Neural progenitor cell (in vitro differentiated cells): ENCODE measurements at regions not wholly inside any gene's neighbourhood (a gene's known extent, or its start where the extent isn't known, plus 50 kb on each side); places are given as distances from the start of the nearest gene placed in this dataset.

Source experiments
- DNase-seq: peaks from one replicate; pipeline ENCODE4 v3.0.0-alpha.2; 2016; ENCODE audit warnings: low spot score
- H2AFZ ChIP-seq: fragments of 200-600 bp; sonication (generic); replicated peaks from 2 replicates; pipeline ENCODE4 v1.6.1; 2016; ENCODE audit warnings: antibody characterized with exemption
- H3F3A ChIP-seq: fragments of 200-600 bp; sonication (generic); 2 replicates; pipeline ENCODE4 v1.6.1; 2016; ENCODE audit warnings: antibody characterized with exemption, low read depth
- H3K27ac ChIP-seq: fragments of 200-600 bp; sonication (generic); 2 replicates; pipeline ENCODE4 v1.5.1; 2016; ENCODE audit warnings: mild to moderate bottlenecking
- H3K27me3 ChIP-seq: fragments of 200-600 bp; sonication (generic); 2 replicates; pipeline ENCODE4 v1.6.1; 2016; ENCODE audit warnings: mild to moderate bottlenecking, moderate library complexity
- H3K36me3 ChIP-seq: fragments of 200-600 bp; sonication (generic); 2 replicates; pipeline ENCODE4 v1.5.1; 2016
- H3K4me1 ChIP-seq: fragments of 200-600 bp; sonication (generic); 2 replicates; pipeline ENCODE4 v1.6.1; 2016; ENCODE audit warnings: mixed run types
- H3K4me2 ChIP-seq: fragments of 200-600 bp; sonication (generic); 2 replicates; pipeline ENCODE4 v1.6.1; 2016
- H3K4me3 ChIP-seq: fragments of 200-600 bp; sonication (generic); 2 replicates; pipeline ENCODE4 v1.5.1; 2016
- H3K79me2 ChIP-seq: fragments of 200-600 bp; sonication (generic); 2 replicates; pipeline ENCODE4 v1.6.1; 2016; ENCODE audit warnings: low read depth
- H3K9ac ChIP-seq: fragments of 200-600 bp; sonication (generic); 2 replicates; pipeline ENCODE4 v1.6.1; 2016
- H3K9me3 ChIP-seq: fragments of 200-600 bp; sonication (generic); 2 replicates; pipeline ENCODE4 v1.5.1; 2016; ENCODE audit warnings: low read depth
- H4K20me1 ChIP-seq: fragments of 200-600 bp; sonication (generic); 2 replicates; pipeline ENCODE4 v1.6.1; 2016; ENCODE audit warnings: low read depth
- H3K27ac Mint-ChIP-seq: 3 replicates; pipeline ENCODE4 v1.8.0; 2021; ENCODE audit warnings: mixed read lengths
- H3K27me3 Mint-ChIP-seq: 2 replicates; pipeline ENCODE4 v1.8.0; 2022; ENCODE audit warnings: low read depth, mild to moderate bottlenecking, inconsistent platforms, moderate library complexity, mixed read lengths; ENCODE audit not compliant: insufficient read depth
- H3K36me3 Mint-ChIP-seq: 3 replicates; pipeline ENCODE4 v1.8.0; 2021; ENCODE audit warnings: mixed read lengths
- H3K4me1 Mint-ChIP-seq: 3 replicates; pipeline ENCODE4 v1.8.0; 2021; ENCODE audit warnings: mixed read lengths
- H3K4me3 Mint-ChIP-seq: 3 replicates; pipeline ENCODE4 v1.8.0; 2021; ENCODE audit warnings: mild to moderate bottlenecking, moderate library complexity, mixed read lengths
- H3K9me3 Mint-ChIP-seq: 3 replicates; pipeline ENCODE4 v1.8.0; 2020; ENCODE audit warnings: mixed read lengths
- CTCF ChIP-seq: fragments of 200-600 bp; sonication (generic); IDR thresholded peaks from 2 replicates; pipeline ENCODE4 v1.5.1; 2017; ENCODE audit warnings: antibody characterized with exemption, mild to moderate bottlenecking
- EZH2 ChIP-seq: fragments of 200-600 bp; sonication (generic); IDR thresholded peaks from 2 replicates; pipeline ENCODE4 v1.6.1; 2017; ENCODE audit warnings: antibody characterized with exemption, mild to moderate bottlenecking, moderate library complexity
- EZH2phosphoT487 ChIP-seq: fragments of 200-600 bp; sonication (generic); IDR thresholded peaks from 2 replicates; pipeline ENCODE4 v1.6.1; 2017; ENCODE audit warnings: antibody characterized with exemption

- no peaks in the 10 kb centered on the region for H3K4me1 ChIP-seq
- no peaks in the 10 kb centered on the region for H3K36me3 ChIP-seq
- no peak overlapping the region for H3K9ac ChIP-seq
- Mint-ChIP-seq H3K9me3 (no peaks in the 10 kb centered on the region), H3K36me3 (no peaks in the 10 kb centered on the region), H3K27ac (peak overlapping the region; percentile 78), H3K4me3 (no peak overlapping the region), H3K27me3 (no peaks in the 10 kb centered on the region), H3K4me1 (peaks cover 7% of the 10 kb centered on the region)
- H3F3A ChIP-seq: no peaks in the 10 kb centered on the region
- no peak overlapping the region for H3K4me3 ChIP-seq
- H3K27ac ChIP-seq: no peak overlapping the region
- no peaks in the 10 kb centered on the region for H3K9me3 ChIP-seq
- DNase-seq: no peak
- TF ChIP-seq CTCF (no peak), EZH2 (no peak), EZH2phosphoT487 (no peak)
- no peaks in the 10 kb centered on the region for H3K27me3 ChIP-seq
- no peak overlapping the region for H3K4me2 ChIP-seq
- no peaks in the 10 kb centered on the region for H4K20me1 ChIP-seq
- H3K79me2 ChIP-seq: no peaks in the 10 kb centered on the region
- H2AFZ ChIP-seq: no peak overlapping the region
These were observed 236.6 kb downstream of the NHLRC3 start for GRCh38 chr13:39274739-39275325.

- H3K4me3 Mint-ChIP-seq: no peak overlapping the region
- no peaks in the 10 kb centered on the region for H3K27me3 ChIP-seq
- no peak overlapping the region for H3K4me3 ChIP-seq
- H3F3A ChIP-seq: no peaks in the 10 kb centered on the region
- no peaks in the 10 kb centered on the region for H3K4me1 ChIP-seq
- no peaks in the 10 kb centered on the region for H3K36me3 ChIP-seq
- H3K27ac Mint-ChIP-seq: no peak overlapping the region
- no peaks in the 10 kb centered on the region for H3K27me3 Mint-ChIP-seq
- H3K9me3 Mint-ChIP-seq: no peaks in the 10 kb centered on the region
- no peaks in the 10 kb centered on the region for H3K36me3 Mint-ChIP-seq
- H3K79me2 ChIP-seq: no peaks in the 10 kb centered on the region
- H4K20me1 ChIP-seq: no peaks in the 10 kb centered on the region
- H2AFZ ChIP-seq: no peak overlapping the region
- H3K9ac ChIP-seq: no peak overlapping the region
- TF ChIP-seq EZH2 (no peak), EZH2phosphoT487 (no peak), CTCF (no peak)
- H3K4me2 ChIP-seq: no peak overlapping the region
- no peaks in the 10 kb centered on the region for H3K9me3 ChIP-seq
- DNase-seq: no peak
- H3K4me1 Mint-ChIP-seq: peaks cover 4% of the 10 kb centered on the region
- H3K27ac ChIP-seq: no peak overlapping the region
These were observed 240.8 kb downstream of the NHLRC3 start for GRCh38 chr13:39279077-39279476.

GRCh38 chr13:39281539-39282150 is 243.4 kb downstream of the NHLRC3 start:
- H3K9me3 Mint-ChIP-seq: peaks cover 1% of the 10 kb centered on the region
- Histone ChIP-seq H3K36me3 (no peaks in the 10 kb centered on the region), H4K20me1 (no peaks in the 10 kb centered on the region), H3K4me1 (no peaks in the 10 kb centered on the region), H3K4me3 (no peak overlapping the region), H3K4me2 (no peak overlapping the region), H3K27me3 (no peaks in the 10 kb centered on the region), H3K79me2 (no peaks in the 10 kb centered on the region), H3K27ac (no peak overlapping the region), H2AFZ (no peak overlapping the region), H3F3A (no peaks in the 10 kb centered on the region), H3K9ac (no peak overlapping the region), H3K9me3 (no peaks in the 10 kb centered on the region)
- no peaks in the 10 kb centered on the region for H3K4me1 Mint-ChIP-seq
- no peaks in the 10 kb centered on the region for H3K27me3 Mint-ChIP-seq
- H3K36me3 Mint-ChIP-seq: no peaks in the 10 kb centered on the region
- no peak for DNase-seq
- no peak overlapping the region for H3K4me3 Mint-ChIP-seq
- H3K27ac Mint-ChIP-seq: no peak overlapping the region
- no peak for TF ChIP-seq CTCF
- TF ChIP-seq EZH2: no peak
- no peak for TF ChIP-seq EZH2phosphoT487
